Gastrocnemius medialis (tissue), 4 donors: ENCODE measurements at regions not wholly inside any gene's neighbourhood (a gene's known extent, or its start where the extent isn't known, plus 50 kb on each side); places are given as distances from the start of the nearest gene placed in this dataset.
A peak's percentile ranks its signal among the peaks of the same experiment; 100 is the strongest.
"Not testable (repeated sequence)": the region's sequence is repeated elsewhere in the genome, so short reads cannot be mapped to it uniquely, and the experiment has no call there.

Experiments
- ATAC-seq, 2 donors: fragments of 150-250 bp; one replicate each; pipeline ENCODE4 v1.9.1; 2016
- DNase-seq, 2 donors: peaks; one replicate each; pipeline ENCODE4 v3.0.0-alpha.2; 2019
- H3K27ac ChIP-seq, 4 donors: fragments of 200-600 bp; sonication (generic); 1 replicate in 1 of 4; 2 replicates in 3 of 4; pipeline ENCODE4 v1.5.1; 2016 to 2018; ENCODE audit warnings: mild to moderate bottlenecking in 2 of 4, moderate library complexity in 1 of 4
- H3K27me3 ChIP-seq, 3 donors: fragments of 200-600 bp; sonication (generic) in 2 of 3; 1 replicate in 1 of 3; 2 replicates in 2 of 3; pipeline versions ENCODE4 v1.5.1 to v1.6.0; 2016 to 2019; ENCODE audit warnings: mild to moderate bottlenecking in 1 of 3, moderate library complexity in 1 of 3
- H3K36me3 ChIP-seq, 2 donors: fragments of 200-600 bp; sonication (generic) in 1 of 2; one replicate each; pipeline ENCODE4 v1.5.1; 2017 to 2018
- H3K4me1 ChIP-seq, 2 donors: fragments of 200-600 bp; sonication (generic) in 1 of 2; one replicate each; pipeline ENCODE4 v1.5.1; 2016 to 2017; ENCODE audit warnings: mild to moderate bottlenecking in 2 of 2
- H3K4me3 ChIP-seq, 4 donors: fragments of 200-600 bp; sonication (generic) in 3 of 4; 1 replicate in 1 of 4; 2 replicates in 3 of 4; pipeline ENCODE4 v1.5.1; 2016 to 2019; ENCODE audit warnings: mild to moderate bottlenecking in 2 of 4
- H3K9me3 ChIP-seq, 3 donors: fragments of 200-600 bp; sonication (generic) in 2 of 3; 1 replicate in 1 of 3; 2 replicates in 2 of 3; pipeline ENCODE4 v1.5.1; 2016 to 2019
- CTCF ChIP-seq, 5 experiments: fragments of 450-650 bp in 3 of 5; fragments of 200-600 bp in 2 of 5; sonication (generic) in 2 of 5; IDR thresholded peaks in 4 of 5; conservative IDR thresholded peaks in 1 of 5; 1 replicate in 4 of 5; 2 replicates in 1 of 5; pipeline ENCODE4 v1.5.1; 2016 to 2019; ENCODE audit warnings: antibody characterized with exemption in 5 of 5, mild to moderate bottlenecking in 3 of 5, moderate library complexity in 3 of 5
- POLR2A ChIP-seq, 2 donors: fragments of 450-650 bp; IDR thresholded peaks; one replicate each; pipeline ENCODE4 v1.6.1; 2017; ENCODE audit warnings: antibody characterized with exemption in 2 of 2, mild to moderate bottlenecking in 2 of 2, moderate library complexity in 2 of 2
- in situ Hi-C, 4 donors: fragments of 200-750 bp; cut with MboI; loops; one replicate each; pipeline versions ENCODE4 v1.15.0 to v1.8.0; 2017; ENCODE audit warnings: low sequenced_read_pairs in 4 of 4
- intact Hi-C: fragments of 100-400 bp; cut with DNase I; formaldehyde crosslinking; loops from one replicate; pipeline ENCODE4 v1.15.1; 2023; ENCODE audit warnings: low total_unique reads

GRCh38 chr7:113030489-113030888, 56.1 kb downstream of the GPR85 start:
- H3K36me3 ChIP-seq: no peaks in the 10 kb centered on the region
- DNase-seq (no peak), ATAC-seq (no peak)
- H3K27ac ChIP-seq: no peak overlapping the region
- H3K27me3 ChIP-seq: no peaks in the 10 kb centered on the region
- in situ Hi-C loops: no loop called here
- intact Hi-C loops: no loop called here
- no peaks in the 10 kb centered on the region for H3K4me1 ChIP-seq
- no peaks in the 10 kb centered on the region for H3K9me3 ChIP-seq
- H3K4me3 ChIP-seq: no peak overlapping the region
- no peak for TF ChIP-seq CTCF (IDR thresholded peaks at IDR 0.05 in 4 of 5, conservative IDR thresholded peaks at IDR 0.05 in 1 of 5)
- TF ChIP-seq POLR2A (IDR thresholded peaks at IDR 0.05): no peak

GRCh38 chr7:113026941-113027340, 59.7 kb downstream of the GPR85 start:
- ATAC-seq (no peak), DNase-seq (no peak)
- Histone ChIP-seq H3K36me3 (no peaks in the 10 kb centered on the region), H3K27ac (no peak overlapping the region), H3K4me3 (no peak overlapping the region), H3K4me1 (no peaks in the 10 kb centered on the region), H3K27me3 (no peaks in the 10 kb centered on the region), H3K9me3 (peaks cover 0 to 7% (median 0%) of the 10 kb centered on the region in 3 donors)
- in situ Hi-C loops (no loop called here), intact Hi-C loops (no loop called here)
- no peak for TF ChIP-seq POLR2A (IDR thresholded peaks at IDR 0.05)
- no peak for TF ChIP-seq CTCF (IDR thresholded peaks at IDR 0.05 in 4 of 5, conservative IDR thresholded peaks at IDR 0.05 in 1 of 5)

DNA sequence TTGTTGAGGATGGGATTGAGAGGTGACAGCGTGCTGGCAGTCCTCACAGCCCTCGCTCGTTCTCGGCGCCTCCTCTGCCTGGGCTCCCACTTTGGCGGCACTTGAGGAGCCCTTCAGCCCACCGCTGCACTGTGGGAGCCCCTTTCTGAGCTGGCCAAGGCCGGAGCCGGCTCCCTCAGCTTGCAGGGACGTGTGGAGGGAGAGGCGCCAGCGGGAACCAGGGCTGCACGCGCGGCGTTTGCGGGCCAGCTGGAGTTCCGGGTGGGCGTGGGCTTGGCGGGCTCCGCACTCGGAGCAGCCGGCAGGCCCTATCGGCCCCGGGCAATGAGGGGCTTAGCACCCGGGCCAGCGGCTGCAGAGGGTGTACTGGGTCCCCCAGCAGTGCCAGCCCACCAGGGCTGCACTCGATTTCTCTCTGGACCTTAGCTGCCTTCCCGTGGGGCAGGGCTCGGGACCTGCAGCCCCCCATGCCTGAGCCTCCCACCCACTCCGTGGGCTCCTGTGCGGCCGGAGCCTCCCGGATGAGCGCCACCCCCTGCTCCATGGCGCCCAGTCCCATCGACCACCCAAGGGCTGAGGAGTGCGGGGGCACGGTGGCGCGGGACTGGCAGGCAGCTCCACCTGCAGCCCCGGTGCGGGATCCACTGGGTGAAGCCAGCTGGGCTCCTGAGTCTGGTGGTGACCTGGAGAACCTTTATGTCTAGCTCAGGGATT, 69.3 kb downstream of the GPR85 start:
- intact Hi-C loops, ATAC-seq, in situ Hi-C loops, DNase-seq, H3K4me3 ChIP-seq, H3K4me1 ChIP-seq, H3K9me3 ChIP-seq, H3K27ac ChIP-seq, H3K27me3 ChIP-seq, H3K36me3 ChIP-seq: not testable (repeated sequence)

GRCh38 chr7:113015034-113015645, 71.5 kb downstream of the GPR85 start:
- ATAC-seq: no peak
- H3K27ac ChIP-seq: no peak overlapping the region
- intact Hi-C loops: no loop called here
- H3K9me3 ChIP-seq: no peaks in the 10 kb centered on the region
- H3K4me3 ChIP-seq: no peak overlapping the region
- TF ChIP-seq CTCF (IDR thresholded peaks at IDR 0.05 in 4 of 5, conservative IDR thresholded peaks at IDR 0.05 in 1 of 5) (peak in 2 of 5 experiments; percentile 26 to 29), POLR2A (IDR thresholded peaks at IDR 0.05) (no peak)
- H3K4me1 ChIP-seq: no peaks in the 10 kb centered on the region
- H3K27me3 ChIP-seq: no peaks in the 10 kb centered on the region
- DNase-seq: no peak
- in situ Hi-C loops: no loop called here
- H3K36me3 ChIP-seq: no peaks in the 10 kb centered on the region

- intact Hi-C loops (no loop called here), in situ Hi-C loops (no loop called here)
- H3K36me3 ChIP-seq: no peaks in the 10 kb centered on the region
- no peaks in the 10 kb centered on the region for H3K4me1 ChIP-seq
- no peaks in the 10 kb centered on the region for H3K27me3 ChIP-seq
- H3K27ac ChIP-seq: no peak overlapping the region
- ATAC-seq (no peak), DNase-seq (no peak)
- H3K9me3 ChIP-seq: no peaks in the 10 kb centered on the region
- H3K4me3 ChIP-seq: no peak overlapping the region
- no peak for TF ChIP-seq CTCF (IDR thresholded peaks at IDR 0.05 in 4 of 5, conservative IDR thresholded peaks at IDR 0.05 in 1 of 5)
- TF ChIP-seq POLR2A (IDR thresholded peaks at IDR 0.05): no peak
These were observed 72.7 kb downstream of the GPR85 start for GRCh38 chr7:113013761-113014449.

GRCh38 chr7:113012862-113013261, 73.8 kb downstream of the GPR85 start:
- H3K4me3 ChIP-seq, in situ Hi-C loops, intact Hi-C loops, DNase-seq, H3K27me3 ChIP-seq, H3K9me3 ChIP-seq, H3K36me3 ChIP-seq, H3K4me1 ChIP-seq, ATAC-seq, H3K27ac ChIP-seq: not testable (repeated sequence)
